Thyroid gland (tissue), 4 donors: ENCODE measurements at regions not wholly inside any gene's neighbourhood (a gene's known extent, or its start where the extent isn't known, plus 50 kb on each side); places are given as distances from the start of the nearest gene placed in this dataset.
"Not testable (repeated sequence)": the region's sequence is repeated elsewhere in the genome, so short reads cannot be mapped to it uniquely, and the experiment has no call there.

ENCODE experiments used
- DNase-seq, 2 donors: peaks; one replicate each; pipeline ENCODE4 v3.0.0-alpha.2; 2019
- H3K27ac ChIP-seq, 3 donors: fragments of 200-600 bp; sonication (generic); 1 replicate in 2 of 3; 2 replicates in 1 of 3; pipeline ENCODE4 v1.5.1; 2016 to 2019; ENCODE audit warnings: mild to moderate bottlenecking in 1 of 3, moderate library complexity in 1 of 3
- H3K27me3 ChIP-seq: fragments of 200-600 bp; sonication (generic); one replicate; pipeline ENCODE4 v1.5.1; 2019
- H3K36me3 ChIP-seq, 2 donors: fragments of 200-600 bp; sonication (generic); one replicate each; pipeline ENCODE4 v1.5.1; 2016 to 2019
- H3K4me1 ChIP-seq, 2 donors: fragments of 200-600 bp; sonication (generic); one replicate each; pipeline ENCODE4 v1.5.1; 2017 to 2019
- H3K4me3 ChIP-seq, 3 donors: fragments of 200-600 bp; sonication (generic); replicated peaks in 1 of 3; 1 replicate in 2 of 3; 2 replicates in 1 of 3; pipeline ENCODE4 v1.5.1; 2016; ENCODE audit warnings: mild to moderate bottlenecking in 1 of 3
- H3K9me3 ChIP-seq: fragments of 200-600 bp; sonication (generic); one replicate; pipeline ENCODE4 v1.5.1; 2017
- POLR2A ChIP-seq, 2 donors: fragments of 450-650 bp; IDR thresholded peaks; one replicate each; pipeline ENCODE4 v1.6.1; 2017; ENCODE audit warnings: antibody characterized with exemption in 2 of 2, mild to moderate bottlenecking in 2 of 2, moderate library complexity in 1 of 2
- WGBS, 2 donors: methylation state at CpG; one replicate each; pipeline ENCODE4 v1.1.5; 2017; 5-methylcytosine and 5-hydroxymethylcytosine counted together
- intact Hi-C: fragments of 100-400 bp; cut with DNase I; formaldehyde crosslinking; loops from one replicate; pipeline ENCODE4 v1.15.1; 2023
- TF ChIP-seq, protein P1 (sequence below), 6 experiments: fragments of 200-600 bp in 3 of 6; fragments of 450-650 bp in 3 of 6; sonication (generic) in 3 of 6; IDR thresholded peaks; one replicate each; pipeline ENCODE4 v1.5.1; 2016 to 2019; ENCODE audit warnings: antibody characterized with exemption in 6 of 6, mild to moderate bottlenecking in 2 of 6, inconsistent platforms in 1 of 6, moderate library complexity in 1 of 6

DNA sequence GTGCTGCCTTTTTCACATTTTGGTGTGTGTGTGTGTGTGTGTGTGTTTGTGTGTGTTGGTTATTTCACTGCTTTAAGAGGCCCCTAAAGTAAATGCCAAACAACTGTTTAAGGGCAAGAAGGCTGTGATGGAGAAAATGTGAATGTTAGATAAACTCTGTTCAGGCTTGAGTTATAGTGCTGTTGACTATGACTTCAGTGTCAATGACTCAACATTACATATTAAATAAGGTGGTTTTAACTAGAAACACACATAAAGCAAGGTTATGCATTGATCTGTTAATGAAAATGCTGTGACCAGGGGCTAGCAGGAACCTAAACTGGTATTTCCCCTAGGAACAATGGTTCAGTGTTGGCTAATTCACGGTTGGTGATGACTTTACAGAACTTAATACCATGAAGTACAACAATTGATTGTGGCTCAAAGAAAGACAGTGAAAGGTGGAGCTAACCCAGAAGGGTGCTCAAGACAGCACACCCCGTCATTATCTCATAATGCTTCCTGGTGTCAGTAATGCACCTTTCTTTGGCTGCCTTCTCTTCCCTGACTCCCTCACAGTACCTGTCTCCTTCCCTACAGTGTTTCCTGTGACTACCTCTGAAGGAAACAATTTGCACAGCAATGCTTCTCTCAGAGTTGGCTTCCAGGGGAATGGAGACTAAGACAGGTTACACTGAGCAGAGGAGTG is 116.1 kb downstream of the RIN2 start:
- Histone ChIP-seq H3K27ac (no peak overlapping the region), H3K4me1 (peaks cover 12 to 23% of the 10 kb centered on the region in 2 donors), H3K27me3 (no peaks in the 10 kb centered on the region), H3K4me3 (no peak overlapping the region), H3K9me3 (no peaks in the 10 kb centered on the region), H3K36me3 (peaks cover 0 to 5% of the 10 kb centered on the region in 2 donors)
- WGBS, 2 donors = 95 to 97% methylated on average over 2 of the region's 2 CpGs
- no peak for DNase-seq
- TF ChIP-seq, protein P1, sequence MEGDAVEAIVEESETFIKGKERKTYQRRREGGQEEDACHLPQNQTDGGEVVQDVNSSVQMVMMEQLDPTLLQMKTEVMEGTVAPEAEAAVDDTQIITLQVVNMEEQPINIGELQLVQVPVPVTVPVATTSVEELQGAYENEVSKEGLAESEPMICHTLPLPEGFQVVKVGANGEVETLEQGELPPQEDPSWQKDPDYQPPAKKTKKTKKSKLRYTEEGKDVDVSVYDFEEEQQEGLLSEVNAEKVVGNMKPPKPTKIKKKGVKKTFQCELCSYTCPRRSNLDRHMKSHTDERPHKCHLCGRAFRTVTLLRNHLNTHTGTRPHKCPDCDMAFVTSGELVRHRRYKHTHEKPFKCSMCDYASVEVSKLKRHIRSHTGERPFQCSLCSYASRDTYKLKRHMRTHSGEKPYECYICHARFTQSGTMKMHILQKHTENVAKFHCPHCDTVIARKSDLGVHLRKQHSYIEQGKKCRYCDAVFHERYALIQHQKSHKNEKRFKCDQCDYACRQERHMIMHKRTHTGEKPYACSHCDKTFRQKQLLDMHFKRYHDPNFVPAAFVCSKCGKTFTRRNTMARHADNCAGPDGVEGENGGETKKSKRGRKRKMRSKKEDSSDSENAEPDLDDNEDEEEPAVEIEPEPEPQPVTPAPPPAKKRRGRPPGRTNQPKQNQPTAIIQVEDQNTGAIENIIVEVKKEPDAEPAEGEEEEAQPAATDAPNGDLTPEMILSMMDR (IDR thresholded peaks at IDR 0.05) = no peak
- no peak for TF ChIP-seq POLR2A (IDR thresholded peaks at IDR 0.05)
- intact Hi-C loops = no loop called here

DNA sequence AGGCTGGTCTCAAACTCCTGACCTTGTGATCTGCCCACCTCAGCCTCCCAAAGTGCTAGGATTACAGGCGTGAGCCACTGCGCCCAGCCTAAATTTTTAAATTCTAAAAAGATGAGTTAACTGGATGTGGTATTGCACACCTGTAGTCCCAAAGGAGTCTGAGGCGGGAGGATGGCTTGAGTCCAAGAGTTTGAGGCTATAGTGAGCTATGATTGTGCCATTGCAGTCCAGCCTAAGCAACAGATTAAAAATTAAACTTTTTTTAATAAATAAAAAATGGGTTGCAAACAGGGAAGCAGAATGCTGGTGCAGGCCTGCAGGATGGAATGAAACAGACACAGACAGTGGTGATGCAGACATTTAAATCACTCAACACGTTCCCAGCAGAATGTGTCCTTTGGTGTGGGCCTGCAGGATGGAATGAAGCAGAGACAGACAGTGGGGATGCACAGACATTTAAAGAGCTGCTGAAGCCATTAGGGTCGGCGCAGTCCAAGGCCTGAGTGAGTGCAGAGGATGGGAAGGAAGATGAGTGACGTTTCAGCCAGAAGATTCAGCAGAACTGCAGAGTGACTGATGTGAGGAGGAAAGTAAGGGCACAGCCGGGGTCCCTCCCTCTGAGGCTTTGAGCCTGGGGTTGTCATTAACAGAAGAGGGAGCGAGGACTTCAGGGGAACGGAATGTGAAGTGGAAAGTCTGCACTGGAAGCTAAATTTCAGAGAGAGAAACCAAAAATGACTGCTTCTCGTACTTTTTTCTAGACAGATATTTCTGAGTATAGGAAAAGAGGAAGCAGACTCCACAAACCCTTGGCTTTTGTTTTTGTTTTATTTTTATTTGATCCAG is 117.5 kb downstream of the RIN2 start:
- DNase-seq = peak; percentile 54 to 64
- intact Hi-C loops = no loop called here
- TF ChIP-seq, protein P1 (IDR thresholded peaks at IDR 0.05) = no peak
- no peak for TF ChIP-seq POLR2A (IDR thresholded peaks at IDR 0.05)
- Histone ChIP-seq H3K36me3 (peaks cover 0 to 5% of the 10 kb centered on the region in 2 donors), H3K27me3 (no peaks in the 10 kb centered on the region), H3K9me3 (no peaks in the 10 kb centered on the region), H3K27ac (peak overlapping the region; percentile 35 to 91 (median 60)), H3K4me3 (no peak overlapping the region), H3K4me1 (peaks cover 12 to 23% of the 10 kb centered on the region in 2 donors)
- WGBS, 2 donors = 46 to 48% methylated on average over 11 of the region's 11 CpGs

DNA sequence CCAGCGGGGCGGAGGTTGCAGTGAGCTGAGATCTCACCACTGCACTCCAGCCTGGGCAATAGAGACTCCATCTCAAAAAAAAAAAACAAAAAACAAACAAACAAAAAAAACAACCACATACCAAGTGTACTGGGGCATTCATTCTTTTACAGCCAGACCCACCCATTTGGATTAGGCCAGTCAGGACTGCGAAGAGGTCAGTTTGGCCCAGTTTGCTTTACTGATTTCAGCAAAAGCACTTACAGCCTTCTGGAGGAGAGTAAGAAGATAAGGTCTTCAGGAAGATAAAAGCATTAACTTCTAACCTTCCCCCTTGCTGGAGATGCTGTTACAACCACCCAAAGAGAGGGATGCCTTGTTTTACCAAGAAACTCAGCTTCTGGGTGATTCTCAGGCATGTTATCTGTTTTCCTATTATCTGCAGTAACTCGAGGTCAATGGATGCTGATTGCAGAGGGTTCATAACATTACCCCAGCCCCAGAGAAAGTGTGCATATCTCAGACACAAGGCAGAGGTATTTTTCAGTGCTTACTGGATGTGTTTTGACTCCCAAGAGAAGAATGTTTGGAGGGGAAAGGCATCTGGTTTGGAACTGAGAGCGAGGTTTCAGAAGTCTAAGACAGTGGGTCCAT is 118.9 kb downstream of the RIN2 start:
- TF ChIP-seq, protein P1 (IDR thresholded peaks at IDR 0.05) = no peak
- TF ChIP-seq POLR2A (IDR thresholded peaks at IDR 0.05) = no peak
- H3K4me1 ChIP-seq = peaks cover 12 to 23% of the 10 kb centered on the region in 2 donors
- peak overlapping the region; percentile 35 to 91 (median 60) for H3K27ac ChIP-seq
- peaks cover 0 to 5% of the 10 kb centered on the region in 2 donors for H3K36me3 ChIP-seq
- DNase-seq = peak in 1 of 2 donors; percentile 67
- intact Hi-C loops = no loop called here
- H3K4me3 ChIP-seq = no peak overlapping the region
- H3K9me3 ChIP-seq = no peaks in the 10 kb centered on the region
- 75 to 82% methylated on average over 5 of the region's 5 CpGs for WGBS, 2 donors
- H3K27me3 ChIP-seq = no peaks in the 10 kb centered on the region

DNA sequence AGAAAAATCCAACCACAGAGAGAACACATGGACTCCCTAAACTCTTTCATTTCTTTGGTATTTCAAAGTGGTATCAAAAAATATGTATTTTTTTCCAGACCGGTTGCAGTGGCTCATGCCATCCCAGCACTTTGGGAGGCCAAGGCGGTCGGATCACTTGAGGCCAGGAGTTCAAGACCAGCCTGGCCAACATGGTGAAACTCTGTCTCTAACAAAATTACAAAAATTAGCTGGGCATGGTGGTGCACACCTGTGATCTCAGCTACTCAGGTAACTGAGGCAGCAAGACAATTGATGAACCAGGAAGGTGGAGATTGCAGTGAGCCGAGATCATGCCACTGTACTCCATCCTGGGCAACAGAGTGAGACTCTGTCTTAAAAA is 121.8 kb downstream of the RIN2 start:
- WGBS, 2 donors = 95 to 99% methylated on average over 4 of the region's 4 CpGs
- H3K27me3 ChIP-seq, H3K4me3 ChIP-seq, H3K27ac ChIP-seq, DNase-seq, H3K36me3 ChIP-seq, H3K9me3 ChIP-seq: not testable (repeated sequence)
- H3K4me1 ChIP-seq = peaks cover 20 to 31% of the 10 kb centered on the region in 2 donors
- intact Hi-C loops = loop anchor here (10.0 kb wide), 1 partner anchor 115 kb away; no protein-coding TSS in a partner anchor

DNA sequence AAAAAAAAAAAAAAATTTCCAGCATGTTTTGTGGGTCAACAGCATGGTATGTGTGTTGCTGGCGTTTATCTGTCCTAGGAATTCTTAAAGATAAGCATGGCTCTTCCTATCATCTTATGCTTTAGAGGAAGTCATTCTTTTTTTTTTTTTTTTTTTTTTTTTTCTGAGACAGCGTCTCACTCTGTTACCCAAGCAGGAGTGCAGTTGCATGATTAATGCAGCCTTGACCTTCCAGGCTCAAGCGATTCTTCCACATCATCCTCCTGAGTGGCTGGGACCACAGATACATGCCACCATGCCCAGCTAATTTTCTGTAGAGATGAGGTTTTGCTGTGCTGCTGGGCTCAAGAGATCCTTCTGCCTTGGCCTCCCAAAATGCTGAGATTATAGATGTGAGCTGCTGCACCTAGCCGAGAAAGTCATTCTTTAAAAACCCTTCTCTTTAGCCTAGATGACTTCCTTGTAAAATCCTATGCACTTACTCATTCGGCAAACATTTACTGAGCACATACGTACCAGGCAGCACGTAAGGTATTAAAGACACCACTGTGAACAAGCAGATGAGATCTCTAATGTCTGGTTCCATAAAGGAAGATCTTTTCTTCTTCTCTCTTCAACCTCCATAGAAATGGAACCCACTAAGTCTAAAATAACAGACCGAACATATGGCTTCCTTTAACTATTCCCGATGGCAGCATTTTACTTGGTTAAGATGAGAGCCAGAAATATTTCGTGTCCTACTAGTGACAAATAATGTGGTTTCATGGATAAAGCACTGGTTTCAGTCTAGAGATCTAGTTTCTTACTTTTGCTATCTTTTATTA is 122.4 kb downstream of the RIN2 start:
- Histone ChIP-seq H3K4me3 (no peak overlapping the region), H3K27me3 (no peaks in the 10 kb centered on the region), H3K36me3 (no peaks in the 10 kb centered on the region), H3K4me1 (peaks cover 22 to 35% of the 10 kb centered on the region in 2 donors), H3K27ac (no peak overlapping the region), H3K9me3 (no peaks in the 10 kb centered on the region)
- TF ChIP-seq, protein P1 (IDR thresholded peaks at IDR 0.05) = no peak
- TF ChIP-seq POLR2A (IDR thresholded peaks at IDR 0.05) = no peak
- intact Hi-C loops = loop anchor here (10.0 kb wide), 1 partner anchor 114 kb away; no protein-coding TSS in a partner anchor
- 93 to 96% methylated on average over 10 of the region's 10 CpGs for WGBS, 2 donors
- DNase-seq = no peak
